Stimulated activated CD8-positive, alpha-beta memory T cell treated with anti-CD3 and anti-CD28 coated beads, Interleukin-12 subunit alpha, Interleukin-12 subunit beta, amount 100 ng/mL, for 1 hour (primary cell): ENCODE measurements at regions not wholly inside any gene's neighbourhood (a gene's known extent, or its start where the extent isn't known, plus 50 kb on each side); places are given as distances from the start of the nearest gene placed in this dataset.
"Not testable (repeated sequence)": the region's sequence is repeated elsewhere in the genome, so short reads cannot be mapped to it uniquely, and the experiment has no call there.

Source experiments
- DNase-seq: peaks from one replicate; pipeline ENCODE4 v3.0.0-alpha.2; 2020; ENCODE audit warnings: low read depth

DNA sequence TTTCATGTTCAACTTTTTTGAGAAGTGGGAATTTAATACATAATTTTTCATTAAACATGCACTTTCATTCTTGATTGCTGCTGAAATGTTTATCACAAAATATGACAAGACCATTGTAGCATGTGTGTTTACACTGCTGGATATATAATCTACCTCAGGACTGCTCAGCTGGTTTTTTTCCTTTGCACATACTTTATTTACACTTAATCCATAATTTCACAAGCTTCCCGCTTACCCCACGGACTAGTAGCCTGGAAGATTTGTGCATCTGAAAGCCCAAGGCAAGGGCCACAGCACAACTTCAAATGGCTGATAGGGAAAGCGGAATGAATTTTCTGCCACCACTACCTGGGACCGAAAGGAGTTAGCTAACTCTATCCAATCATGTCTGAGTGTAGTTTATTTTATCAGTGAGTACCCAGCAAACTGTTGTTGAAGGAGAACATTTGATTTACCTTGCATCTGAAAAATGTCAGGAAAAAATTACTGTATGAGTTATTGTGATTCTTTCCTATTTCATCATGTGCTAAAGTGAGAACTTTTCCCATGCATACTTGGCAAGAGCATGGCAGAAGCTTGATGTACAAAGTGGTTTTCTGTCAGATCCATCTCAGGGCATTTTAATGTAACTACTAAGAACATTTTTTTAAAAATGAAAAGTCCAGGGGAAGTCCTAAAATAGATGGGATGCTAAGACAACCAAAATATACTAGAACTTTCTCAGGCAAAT lies 558.2 kb upstream of the USP24 start:
- no peak for DNase-seq

DNA sequence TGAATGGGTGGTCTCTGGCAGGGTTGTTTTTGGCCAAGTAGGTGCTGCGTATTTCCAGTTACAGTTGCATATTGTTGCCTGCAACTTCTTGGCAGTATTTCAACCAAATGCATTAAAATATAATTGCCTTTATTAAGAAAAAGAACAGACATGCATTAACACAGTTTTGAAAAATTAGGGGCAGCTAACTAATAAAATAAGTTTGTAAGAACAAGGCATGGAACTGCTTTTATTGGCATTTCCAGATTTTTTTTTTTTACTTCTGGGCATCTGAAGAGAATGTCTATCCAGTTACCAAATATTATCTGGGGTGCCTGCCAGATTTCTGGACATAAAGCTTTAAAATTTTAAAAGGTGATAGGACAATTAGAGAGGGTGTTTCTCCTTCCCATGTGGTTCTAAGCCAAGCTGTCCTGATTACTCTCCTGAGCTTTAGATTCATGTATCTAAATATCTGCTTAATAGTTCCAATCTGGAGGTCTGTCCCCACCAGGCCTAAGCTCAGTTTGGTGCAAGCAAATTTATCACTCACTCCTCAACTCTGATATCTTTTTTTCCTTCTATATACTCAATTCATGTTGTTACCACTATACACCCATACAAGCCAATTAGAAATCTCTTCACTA lies 553.3 kb upstream of the USP24 start:
- DNase-seq: no peak

GRCh38 chr1:55767171-55767570 lies 552.0 kb upstream of the USP24 start:
- no peak for DNase-seq

DNA sequence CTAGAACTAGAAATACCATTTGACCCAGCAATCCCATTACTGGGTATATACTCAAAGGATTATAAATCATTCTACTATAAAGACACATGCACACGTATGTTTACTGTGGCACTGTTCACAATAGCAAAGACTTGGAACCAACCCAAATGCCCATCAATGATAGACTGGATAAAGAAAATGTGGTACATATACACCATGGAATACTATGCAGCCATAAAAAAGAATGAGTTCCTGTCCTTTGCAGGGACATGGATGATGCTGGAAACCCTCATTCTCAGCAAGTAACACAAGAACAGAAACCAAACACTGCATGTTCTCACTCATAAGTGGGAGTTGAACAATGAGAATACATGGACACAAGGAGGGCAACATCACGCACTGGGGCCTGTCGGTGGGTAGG lies 550.3 kb upstream of the USP24 start:
- not testable (repeated sequence) for DNase-seq

GRCh38 chr1:55751776-55752175 lies 536.6 kb upstream of the USP24 start:
- no peak for DNase-seq

- DNase-seq: no peak
These were observed 535.4 kb upstream of the USP24 start for GRCh38 chr1:55750628-55750995.

- no peak for DNase-seq
These were observed 534.9 kb upstream of the USP24 start for GRCh38 chr1:55749975-55750627.

DNA sequence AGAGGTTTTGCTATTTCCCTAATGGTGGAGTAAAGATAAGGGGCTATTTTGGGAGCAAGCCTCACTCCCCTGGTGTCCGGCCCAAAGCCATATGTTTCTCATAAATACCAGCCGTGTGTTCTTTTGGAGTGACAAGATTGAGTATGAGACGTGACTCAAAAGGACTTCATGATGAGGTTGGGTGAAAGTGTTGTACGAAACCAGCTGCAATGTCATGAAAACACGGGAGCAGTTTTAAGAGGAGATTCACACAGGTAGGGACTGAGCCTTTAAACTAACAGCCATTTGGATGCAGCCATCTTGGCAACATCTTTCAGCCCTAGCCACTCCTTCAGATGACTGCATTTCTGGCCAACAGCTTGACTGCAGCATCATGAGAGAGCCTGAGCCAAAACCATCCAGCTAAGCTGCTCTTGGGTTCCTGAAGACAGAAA lies 532.3 kb upstream of the USP24 start:
- DNase-seq: no peak

GRCh38 chr1:55746710-55747109 lies 531.5 kb upstream of the USP24 start:
- no peak for DNase-seq

- DNase-seq: no peak
These were observed 526.4 kb upstream of the USP24 start for GRCh38 chr1:55741516-55741915.

DNA sequence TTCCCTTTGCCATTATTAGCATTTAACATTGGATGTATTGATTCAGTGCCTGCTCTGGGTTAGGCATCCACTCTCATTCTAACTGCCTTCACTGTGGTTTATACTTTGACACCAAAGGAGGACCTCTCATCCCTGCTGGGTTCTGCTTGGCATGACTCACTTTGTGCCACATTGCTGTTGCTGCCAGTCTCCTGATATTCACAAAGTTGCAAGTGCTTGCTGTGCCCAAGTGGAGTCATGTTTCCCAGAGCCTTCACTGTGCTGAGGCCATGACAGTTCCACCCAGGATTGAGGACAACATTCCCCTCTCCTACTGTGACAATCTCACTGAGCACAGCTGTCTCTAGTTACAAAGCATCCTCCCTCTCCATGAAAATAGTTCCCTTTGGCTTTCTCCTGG lies 519.9 kb upstream of the USP24 start:
- DNase-seq: no peak

- DNase-seq: no peak
These were observed 511.8 kb upstream of the USP24 start for GRCh38 chr1:55726994-55727393.

DNA sequence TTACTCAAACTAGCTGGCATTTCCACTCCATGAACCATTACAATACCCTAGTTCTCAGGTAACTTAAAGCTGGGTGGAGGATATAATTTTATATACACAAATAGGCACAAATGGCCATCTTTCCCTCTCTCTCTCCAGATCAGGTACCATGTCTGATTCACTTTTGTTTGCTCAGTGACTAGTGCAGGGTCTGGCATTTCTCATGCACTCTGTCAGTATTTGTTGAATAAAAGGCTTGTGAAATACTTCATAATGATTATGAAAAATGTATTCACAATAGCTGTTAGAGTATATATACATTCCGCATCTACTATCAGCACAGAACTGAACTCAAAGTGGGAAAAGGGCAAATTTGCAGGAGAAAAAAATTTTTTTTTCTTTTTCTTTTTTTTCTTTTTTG lies 510.2 kb upstream of the USP24 start:
- no peak for DNase-seq

DNA sequence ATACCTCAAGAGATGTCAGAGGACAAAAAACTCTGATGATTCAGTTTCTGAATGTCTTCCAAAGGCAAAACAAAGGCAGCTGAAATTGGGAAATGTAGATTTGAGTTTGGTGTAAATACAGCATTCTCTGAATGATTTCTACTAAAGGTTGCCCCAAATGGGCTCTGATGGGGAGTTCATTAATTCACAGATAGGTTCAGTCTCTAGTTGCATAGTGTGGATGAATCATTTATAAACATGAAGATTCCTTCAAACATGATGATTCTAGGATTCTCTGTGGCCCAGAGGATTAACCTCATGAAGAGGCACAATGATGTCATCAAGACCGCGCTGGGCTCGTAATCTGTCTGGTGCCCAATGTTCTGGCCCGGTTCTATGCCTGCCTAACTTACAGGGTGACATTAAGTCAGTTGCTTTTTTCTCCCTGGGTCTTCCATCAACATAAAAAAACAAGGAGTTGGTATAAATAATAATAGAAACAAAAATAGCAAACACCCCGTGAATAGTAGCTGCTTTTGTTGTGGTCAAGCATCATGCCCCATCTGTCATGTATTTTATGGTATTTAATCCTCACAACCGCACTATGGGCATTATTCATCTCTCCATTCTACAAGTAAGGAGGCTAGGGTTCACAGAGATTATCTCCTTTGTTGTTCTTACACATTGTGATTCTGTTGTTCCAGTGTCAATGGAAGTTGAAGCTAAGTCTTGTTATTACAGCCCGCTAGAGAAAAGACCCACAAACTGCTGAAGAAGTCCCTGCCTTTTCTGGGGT lies 509.6 kb upstream of the USP24 start:
- no peak for DNase-seq

DNA sequence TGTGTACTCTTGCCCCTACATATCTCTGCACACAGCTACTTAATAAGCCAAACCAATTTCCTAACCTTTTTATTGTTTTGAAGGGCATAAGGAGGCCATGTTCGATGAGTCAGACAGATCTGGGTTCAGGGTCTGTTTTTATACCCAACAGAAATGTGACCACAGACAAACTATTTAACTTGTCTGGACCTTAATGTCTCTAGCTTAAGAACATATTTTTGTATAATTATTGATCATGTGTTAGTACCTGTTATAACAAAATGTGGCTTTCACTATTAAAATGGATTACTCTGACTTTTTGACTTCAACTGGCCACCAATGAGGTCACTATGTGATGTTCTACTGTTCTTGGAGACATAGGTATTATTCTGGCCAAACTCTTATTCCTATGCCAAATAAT lies 507.8 kb upstream of the USP24 start:
- no peak for DNase-seq

- DNase-seq: no peak
These were observed 505.1 kb upstream of the USP24 start for GRCh38 chr1:55720261-55720660.

DNA sequence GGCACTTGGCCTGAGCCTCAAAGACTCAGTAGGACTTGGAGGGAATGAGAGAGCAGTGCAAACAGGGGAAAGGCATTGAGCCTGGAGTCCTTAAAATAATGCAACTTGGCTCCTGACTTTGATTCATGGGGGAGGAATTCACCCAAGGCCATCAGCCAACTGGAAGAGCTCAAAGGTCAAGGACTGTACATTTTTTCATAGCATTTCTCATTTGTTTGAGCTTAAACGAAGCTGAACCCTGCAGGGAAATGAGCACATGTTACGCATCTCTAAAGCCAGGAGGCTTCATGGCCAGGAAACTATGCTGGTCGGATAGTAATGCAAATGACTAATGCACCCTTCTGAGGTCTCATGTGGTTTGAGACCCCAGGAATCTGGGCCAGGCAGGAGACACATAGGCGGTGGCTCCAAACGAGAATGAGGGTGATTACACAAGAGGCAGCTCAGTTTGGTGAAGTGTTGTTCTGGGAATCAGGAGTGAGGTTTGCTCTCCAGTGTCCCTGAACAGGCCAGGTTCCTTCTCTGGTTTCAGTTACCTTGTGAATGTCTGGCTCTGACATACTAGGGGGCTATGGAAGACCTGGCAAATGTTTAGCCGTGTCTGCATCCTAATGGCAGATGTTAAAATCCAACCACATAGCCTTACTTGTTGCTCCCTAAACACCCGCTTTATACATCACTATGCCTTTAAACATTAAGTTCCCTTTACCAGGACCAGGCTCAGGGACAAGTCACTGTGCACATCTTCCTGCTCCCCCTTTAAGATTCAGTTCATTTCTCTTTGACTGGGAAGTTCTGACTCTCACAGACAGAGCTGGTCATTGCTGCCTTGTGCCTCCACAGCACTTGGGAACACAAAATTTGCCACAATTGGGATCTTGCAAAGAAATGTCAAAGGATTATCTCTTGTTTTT lies 503.9 kb upstream of the USP24 start:
- no peak for DNase-seq

- DNase-seq: no peak
These were observed 501.9 kb upstream of the USP24 start for GRCh38 chr1:55717111-55717510.

- DNase-seq: no peak
These were observed 501.4 kb upstream of the USP24 start for GRCh38 chr1:55716610-55717009.

GRCh38 chr1:55716151-55716550 lies 501.0 kb upstream of the USP24 start:
- no peak for DNase-seq

GRCh38 chr1:55714230-55714629 lies 499.1 kb upstream of the USP24 start:
- DNase-seq: no peak

- no peak for DNase-seq
These were observed 498.4 kb upstream of the USP24 start for GRCh38 chr1:55713516-55713915.
